ENCODE measurements at regions not wholly inside any gene's neighbourhood (a gene's known extent, or its start where the extent isn't known, plus 50 kb on each side); places are given as distances from the start of the nearest gene placed in this dataset.

DNA sequence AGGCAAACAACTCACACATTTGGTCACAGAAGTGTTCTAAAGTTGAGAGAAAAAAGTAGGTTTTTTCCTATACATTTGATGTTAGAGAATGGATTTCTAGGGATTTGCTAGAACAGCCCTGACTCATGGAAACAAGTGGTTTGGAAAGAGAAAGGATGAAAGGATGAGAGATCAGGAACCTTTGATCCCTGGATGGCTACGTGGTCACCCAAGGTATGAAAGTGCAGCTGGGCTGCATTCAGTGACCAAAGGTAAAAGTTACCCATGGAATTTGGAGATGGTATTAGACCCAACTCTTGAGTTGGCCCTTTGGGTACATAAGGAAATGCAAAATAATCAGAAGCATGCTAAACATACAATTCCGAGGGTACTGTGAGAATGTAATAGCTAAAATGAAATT lies 61.3 kb upstream of the SPIN1 start:
- no peaks in the 10 kb centered on the region for H3K27me3 ChIP-seq
- H3K4me1 ChIP-seq, result no peaks in the 10 kb centered on the region
- ATAC-seq (no peak), DNase-seq (no peak)
- no peak overlapping the region for H3K27ac ChIP-seq
- intact Hi-C loops (cut with DNase I; ENCODE audit: low total_unique reads), result no loop called here
- no peak overlapping the region for H3K4me3 ChIP-seq
- in situ Hi-C loops (cut with MboI; ENCODE audit: low sequenced_read_pairs in 4 of 4), result no loop called here
- TF ChIP-seq, protein P1, sequence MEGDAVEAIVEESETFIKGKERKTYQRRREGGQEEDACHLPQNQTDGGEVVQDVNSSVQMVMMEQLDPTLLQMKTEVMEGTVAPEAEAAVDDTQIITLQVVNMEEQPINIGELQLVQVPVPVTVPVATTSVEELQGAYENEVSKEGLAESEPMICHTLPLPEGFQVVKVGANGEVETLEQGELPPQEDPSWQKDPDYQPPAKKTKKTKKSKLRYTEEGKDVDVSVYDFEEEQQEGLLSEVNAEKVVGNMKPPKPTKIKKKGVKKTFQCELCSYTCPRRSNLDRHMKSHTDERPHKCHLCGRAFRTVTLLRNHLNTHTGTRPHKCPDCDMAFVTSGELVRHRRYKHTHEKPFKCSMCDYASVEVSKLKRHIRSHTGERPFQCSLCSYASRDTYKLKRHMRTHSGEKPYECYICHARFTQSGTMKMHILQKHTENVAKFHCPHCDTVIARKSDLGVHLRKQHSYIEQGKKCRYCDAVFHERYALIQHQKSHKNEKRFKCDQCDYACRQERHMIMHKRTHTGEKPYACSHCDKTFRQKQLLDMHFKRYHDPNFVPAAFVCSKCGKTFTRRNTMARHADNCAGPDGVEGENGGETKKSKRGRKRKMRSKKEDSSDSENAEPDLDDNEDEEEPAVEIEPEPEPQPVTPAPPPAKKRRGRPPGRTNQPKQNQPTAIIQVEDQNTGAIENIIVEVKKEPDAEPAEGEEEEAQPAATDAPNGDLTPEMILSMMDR (IDR thresholded peaks at IDR 0.05 in 4 of 5, conservative IDR thresholded peaks at IDR 0.05 in 1 of 5), result no peak
- no peak for TF ChIP-seq POLR2A (IDR thresholded peaks at IDR 0.05)
- no peaks in the 10 kb centered on the region for H3K36me3 ChIP-seq
- no peaks in the 10 kb centered on the region for H3K9me3 ChIP-seq

DNA sequence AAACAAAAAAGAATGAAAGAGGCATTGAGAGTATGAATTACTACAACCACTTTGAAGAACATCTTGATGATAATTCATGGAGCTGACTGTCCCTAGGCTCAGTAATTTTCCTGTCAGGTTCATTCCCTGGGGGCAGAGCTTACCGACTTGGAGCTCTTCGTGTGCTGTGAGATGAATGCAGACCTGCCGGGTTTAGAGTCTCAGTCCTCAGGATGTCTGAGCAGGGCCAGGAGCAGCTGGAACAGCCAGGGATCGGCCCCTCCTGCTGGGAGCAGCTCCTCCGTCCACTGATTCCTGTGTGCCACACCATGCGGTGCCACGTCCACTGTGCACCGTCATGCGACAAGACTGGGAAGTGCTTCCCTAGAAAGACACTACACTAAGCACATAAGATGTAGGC lies 62.2 kb upstream of the SPIN1 start:
- Histone ChIP-seq H3K9me3 (no peaks in the 10 kb centered on the region), H3K36me3 (no peaks in the 10 kb centered on the region), H3K27ac (no peak overlapping the region), H3K27me3 (no peaks in the 10 kb centered on the region), H3K4me1 (no peaks in the 10 kb centered on the region), H3K4me3 (no peak overlapping the region)
- TF ChIP-seq, protein P1 (IDR thresholded peaks at IDR 0.05 in 4 of 5, conservative IDR thresholded peaks at IDR 0.05 in 1 of 5), result no peak
- no peak for TF ChIP-seq POLR2A (IDR thresholded peaks at IDR 0.05)
- in situ Hi-C loops (cut with MboI; ENCODE audit: low sequenced_read_pairs in 4 of 4) (no loop called here), intact Hi-C loops (cut with DNase I; ENCODE audit: low total_unique reads) (no loop called here)
- DNase-seq (no peak), ATAC-seq (no peak)

DNA sequence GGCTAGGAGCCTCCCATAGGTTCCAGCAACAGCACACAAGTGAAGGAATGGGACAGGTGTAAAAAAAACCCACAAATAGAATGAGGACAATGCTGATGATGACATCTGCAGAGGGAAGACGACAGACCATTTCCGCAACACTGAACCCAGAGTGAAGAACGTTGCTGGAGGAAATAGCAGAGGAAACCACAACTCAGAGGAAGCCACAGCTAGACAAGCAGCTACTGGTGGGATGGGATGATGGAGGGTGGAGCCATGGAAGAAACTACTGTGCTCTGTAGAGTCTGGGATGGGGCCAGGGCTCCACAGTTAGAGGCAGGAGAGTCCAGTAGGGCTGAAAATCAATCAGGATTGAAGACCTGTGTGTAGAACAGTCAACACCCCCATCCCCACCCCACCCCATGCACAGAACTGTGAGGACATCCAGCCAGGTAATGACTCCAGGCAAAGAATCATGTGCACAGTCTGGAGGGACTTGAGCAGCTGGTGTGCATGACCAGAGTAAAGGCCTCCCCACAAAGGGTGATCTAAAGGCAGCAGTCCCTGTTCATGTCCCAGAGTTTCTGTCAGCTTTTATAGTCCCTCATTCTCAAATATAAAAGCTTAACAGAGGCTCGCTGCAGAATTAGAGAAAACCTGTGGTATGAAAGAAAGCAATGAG lies 65.2 kb upstream of the SPIN1 start:
- Histone ChIP-seq H3K27me3 (no peaks in the 10 kb centered on the region), H3K27ac (no peak overlapping the region), H3K4me1 (no peaks in the 10 kb centered on the region), H3K4me3 (no peak overlapping the region), H3K36me3 (no peaks in the 10 kb centered on the region), H3K9me3 (no peaks in the 10 kb centered on the region)
- intact Hi-C loops (cut with DNase I; ENCODE audit: low total_unique reads), result no loop called here
- DNase-seq (no peak), ATAC-seq (no peak)
- TF ChIP-seq, protein P1 (IDR thresholded peaks at IDR 0.05 in 4 of 5, conservative IDR thresholded peaks at IDR 0.05 in 1 of 5), result no peak
- TF ChIP-seq POLR2A (IDR thresholded peaks at IDR 0.05), result no peak
- in situ Hi-C loops (cut with MboI; ENCODE audit: low sequenced_read_pairs in 4 of 4), result no loop called here

DNA sequence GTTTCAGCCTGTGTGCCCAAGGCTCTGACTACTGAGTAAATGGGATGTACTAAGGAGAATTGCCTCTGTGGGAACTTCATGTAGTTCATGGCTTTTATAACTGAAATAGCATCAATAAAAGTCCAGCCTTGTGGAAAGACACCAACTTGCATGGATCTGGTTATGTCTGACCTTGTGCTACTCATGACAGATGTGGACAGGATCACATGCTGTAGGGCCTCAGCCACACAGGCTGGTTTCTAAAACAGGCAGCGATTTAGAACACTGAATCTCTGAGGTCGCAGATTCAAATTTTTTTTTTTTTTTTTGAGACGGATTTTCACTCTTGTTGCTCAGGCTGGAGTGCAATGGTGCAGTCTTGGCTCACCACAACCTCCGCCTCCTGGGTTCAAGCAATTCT lies 66.5 kb upstream of the SPIN1 start:
- Histone ChIP-seq H3K27ac (no peak overlapping the region), H3K4me1 (no peaks in the 10 kb centered on the region), H3K36me3 (no peaks in the 10 kb centered on the region), H3K27me3 (no peaks in the 10 kb centered on the region), H3K9me3 (no peaks in the 10 kb centered on the region), H3K4me3 (no peak overlapping the region)
- intact Hi-C loops (cut with DNase I; ENCODE audit: low total_unique reads), result no loop called here
- TF ChIP-seq, protein P1 (IDR thresholded peaks at IDR 0.05 in 4 of 5, conservative IDR thresholded peaks at IDR 0.05 in 1 of 5), result no peak
- TF ChIP-seq POLR2A (IDR thresholded peaks at IDR 0.05), result no peak
- in situ Hi-C loops (cut with MboI; ENCODE audit: low sequenced_read_pairs in 4 of 4), result no loop called here
- DNase-seq, result no peak
- ATAC-seq, result no peak

All from gastrocnemius medialis (tissue), 4 donors.